NCI-H2196 treated with DMSO at 0.1 percent for 48 hours (cell line): ENCODE measurements at regions not wholly inside any gene's neighbourhood (a gene's known extent, or its start where the extent isn't known, plus 50 kb on each side); places are given as distances from the start of the nearest gene placed in this dataset.

ENCODE experiments used
- DNase-seq: peaks from one replicate; lab custom pipeline; 2025; ENCODE audit not compliant: unreplicated experiment; lab: John Stamatoyannopoulos, UW

DNA sequence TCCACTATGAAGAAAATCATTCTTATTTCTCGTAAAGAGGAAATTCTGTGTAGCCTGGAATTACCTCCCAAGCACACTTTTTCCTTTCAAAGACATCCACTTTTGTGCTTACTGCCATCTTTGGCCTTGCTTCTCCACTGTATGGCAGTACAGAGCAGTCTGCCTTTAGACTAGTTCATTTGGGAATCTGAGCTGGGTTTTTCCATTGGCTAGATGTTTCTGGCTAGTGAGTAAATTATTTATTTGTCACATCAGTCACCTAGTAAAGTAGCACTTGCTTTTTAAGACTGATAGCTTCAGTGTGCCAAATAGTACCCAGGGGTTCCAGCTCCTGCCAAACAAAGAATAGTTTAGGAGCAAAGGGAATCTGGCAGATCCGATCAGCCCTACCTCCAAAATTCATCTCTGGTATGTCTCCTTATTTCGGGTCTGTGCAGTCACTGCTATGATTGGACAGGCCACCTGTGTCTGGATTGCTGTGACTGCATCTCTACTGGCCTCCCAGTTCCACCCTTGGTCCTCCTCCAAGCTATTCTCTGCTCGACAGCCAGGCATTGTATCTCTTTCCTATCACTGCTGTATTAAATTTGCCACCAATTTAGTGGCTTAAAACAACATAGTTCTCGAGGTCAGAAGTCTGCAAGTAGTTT lies 97.6 kb downstream of the NUDT12 start:
- DNase-seq = no peak

DNA sequence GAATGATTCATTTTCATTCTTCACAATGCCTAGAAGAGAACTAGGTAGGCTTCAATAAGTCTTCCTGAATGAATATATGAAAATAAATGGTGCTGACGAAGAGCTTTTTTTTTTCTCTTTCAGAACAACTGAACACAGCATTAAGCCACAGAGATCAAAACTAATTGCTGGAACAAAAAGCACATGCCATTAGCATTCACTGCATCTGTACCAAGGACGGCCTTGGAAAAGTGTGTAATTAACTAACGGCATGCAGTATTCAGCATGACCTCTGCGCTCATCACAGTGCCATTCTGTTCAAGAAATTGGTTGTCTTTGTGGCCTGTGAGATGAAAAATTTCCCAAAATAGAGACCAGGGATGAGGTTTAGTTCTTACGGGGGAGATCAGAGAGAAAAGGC lies 99.3 kb downstream of the NUDT12 start:
- DNase-seq = no peak

DNA sequence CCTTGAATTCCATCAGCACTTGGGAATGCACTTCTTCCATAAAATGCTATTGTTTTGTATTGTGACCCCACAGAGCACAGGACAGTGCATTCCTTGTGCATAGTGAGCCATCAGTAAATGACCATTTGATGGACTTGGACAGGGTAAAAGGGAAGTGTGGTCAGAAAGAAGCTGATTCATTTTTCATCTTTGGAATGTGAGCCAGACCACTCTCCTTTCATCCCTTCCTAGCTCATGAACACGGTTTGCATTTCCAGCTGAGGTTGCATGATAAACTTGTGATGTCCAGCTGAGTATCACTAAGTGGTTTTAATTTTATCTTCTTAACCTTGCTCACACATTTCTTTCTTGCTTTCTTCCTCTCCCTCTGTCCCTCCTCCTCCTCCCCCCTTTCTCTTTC lies 101.3 kb downstream of the NUDT12 start:
- no peak for DNase-seq

DNA sequence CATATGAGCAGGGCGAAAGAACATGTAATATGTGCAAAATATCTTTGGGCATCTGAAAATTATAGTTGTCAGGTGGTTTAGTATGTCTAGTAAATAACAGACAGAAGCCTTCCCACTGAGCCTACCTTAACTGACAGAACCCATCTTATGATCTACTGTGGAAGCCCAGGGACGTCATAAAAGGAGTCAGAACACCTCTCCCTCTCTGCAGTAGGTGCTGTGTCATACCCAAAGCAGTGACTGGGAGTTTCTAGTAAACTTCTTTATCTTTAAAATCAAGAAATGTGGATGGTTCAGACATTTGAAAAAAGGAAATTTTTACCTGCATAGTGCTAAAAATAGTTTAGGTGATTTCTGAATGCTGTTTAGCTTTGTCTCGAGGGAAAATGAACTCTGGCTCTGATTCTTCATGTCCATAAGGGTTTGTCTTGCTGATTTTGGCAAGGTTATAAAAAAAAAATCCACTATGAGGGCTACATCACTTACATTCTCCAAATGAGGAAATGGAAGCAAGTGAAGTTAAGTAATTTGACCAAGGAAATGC lies 104.0 kb downstream of the NUDT12 start:
- DNase-seq = no peak

DNA sequence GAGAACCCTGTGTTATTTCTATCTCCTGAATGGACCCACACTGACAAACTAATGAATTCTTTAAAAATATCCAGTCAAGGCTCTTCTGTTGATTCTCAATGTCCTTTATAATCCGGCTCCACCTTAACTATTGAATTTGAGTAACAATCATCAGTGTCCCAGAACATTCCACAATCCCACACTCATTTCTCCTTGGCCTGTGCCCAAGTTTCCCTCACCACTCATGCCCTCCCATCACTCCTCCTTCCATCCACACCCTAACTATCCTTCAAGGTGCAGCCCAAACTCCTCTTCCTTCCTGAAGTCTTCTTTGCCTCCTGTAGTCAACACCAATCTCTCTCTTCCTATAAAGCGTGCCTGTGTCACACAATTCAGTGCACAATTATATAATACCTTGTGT lies 106.1 kb downstream of the NUDT12 start:
- DNase-seq = no peak

DNA sequence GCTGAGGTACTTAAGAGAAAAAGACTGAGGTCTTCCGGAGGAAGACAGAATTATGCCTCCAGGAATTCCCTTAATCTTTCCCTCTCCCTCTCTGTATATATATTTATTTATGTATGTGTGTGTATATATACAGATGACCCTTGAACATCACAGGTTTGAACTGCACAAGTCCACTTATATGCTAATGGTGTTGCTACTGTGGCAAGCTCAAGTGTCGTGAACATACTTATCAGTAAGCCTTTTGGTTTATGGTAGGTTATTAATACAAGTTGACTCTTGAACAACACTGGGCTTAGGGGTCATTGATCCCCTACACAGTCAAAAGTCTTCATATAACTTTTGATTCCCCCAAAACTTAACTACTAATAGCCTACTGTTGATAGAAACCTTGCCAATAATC lies 106.8 kb downstream of the NUDT12 start:
- DNase-seq = no peak

DNA sequence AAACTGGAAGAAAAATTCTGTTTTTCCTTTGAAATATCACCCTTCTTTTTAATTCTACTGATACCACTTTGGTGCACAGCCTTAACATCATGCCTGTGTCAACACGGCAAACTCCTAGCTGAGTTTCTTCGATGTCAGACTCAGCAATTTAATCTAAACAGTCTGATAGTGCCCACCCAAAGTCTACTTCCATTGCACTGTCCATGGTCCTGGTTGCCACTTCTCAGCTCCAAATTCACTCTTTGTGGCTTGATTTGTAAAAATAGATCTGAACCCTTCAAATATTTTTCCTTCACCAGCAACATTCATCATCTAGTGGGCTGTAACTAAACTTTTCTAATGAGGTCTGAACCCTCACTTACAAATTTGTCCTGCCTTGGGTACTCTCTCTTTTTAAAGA lies 107.8 kb downstream of the NUDT12 start:
- no peak for DNase-seq

DNA sequence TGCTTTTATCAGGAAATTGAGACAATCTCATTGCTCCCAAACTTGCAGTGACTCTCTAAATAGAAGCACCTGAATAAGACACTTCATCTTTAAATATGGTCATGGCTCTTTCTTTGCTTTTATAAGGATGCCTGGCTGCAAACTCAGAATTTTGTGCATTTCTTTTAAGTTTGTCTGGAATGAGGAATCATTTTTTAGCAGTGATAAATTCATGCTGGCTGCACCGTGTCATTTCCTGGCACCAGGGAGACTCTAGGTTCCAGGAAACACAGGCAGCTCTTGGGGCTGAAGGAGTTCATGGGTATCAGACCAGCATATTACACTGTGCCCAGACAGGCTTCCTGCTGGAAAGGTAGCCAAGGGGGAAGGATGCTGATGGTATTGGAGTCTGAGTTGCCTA lies 109.9 kb downstream of the NUDT12 start:
- no peak for DNase-seq

DNA sequence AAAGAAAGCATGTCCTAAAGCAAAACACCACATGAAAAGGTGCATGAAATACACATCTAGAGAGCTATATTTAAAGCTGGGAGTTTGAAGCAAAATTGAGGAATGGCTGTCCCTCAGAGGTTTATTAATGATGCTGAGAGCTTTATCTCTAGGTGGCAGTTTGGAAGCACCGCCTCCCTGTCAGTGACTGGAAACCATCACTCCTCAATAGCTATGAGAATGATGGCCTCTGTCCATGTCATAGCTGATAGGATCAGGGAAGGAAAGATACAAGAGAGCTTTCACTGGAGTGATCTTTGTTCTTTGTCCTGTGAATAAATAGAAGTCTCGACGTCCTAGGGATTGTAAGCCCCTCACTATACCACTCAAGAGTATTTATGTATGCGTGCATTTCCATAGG lies 110.5 kb downstream of the NUDT12 start:
- no peak for DNase-seq

DNA sequence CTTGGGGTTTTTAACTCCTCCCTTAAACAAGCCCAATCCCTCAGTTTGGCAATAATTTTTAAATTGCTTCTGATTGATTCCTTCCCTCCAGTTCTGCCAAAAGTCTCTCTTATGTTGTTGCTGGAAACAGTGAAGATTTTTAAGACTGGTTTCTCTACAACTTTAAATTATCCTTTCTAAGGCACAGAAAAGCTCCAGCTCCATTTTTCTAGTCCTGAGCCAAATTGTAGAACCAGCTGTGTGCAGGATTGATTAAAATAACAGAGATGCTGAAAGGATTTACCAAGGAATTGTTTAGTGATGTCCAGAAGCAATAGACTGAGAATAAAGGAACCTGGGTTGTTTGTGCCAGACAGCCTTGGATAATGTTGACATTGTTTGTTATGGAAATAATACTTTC lies 111.3 kb downstream of the NUDT12 start:
- no peak for DNase-seq

DNA sequence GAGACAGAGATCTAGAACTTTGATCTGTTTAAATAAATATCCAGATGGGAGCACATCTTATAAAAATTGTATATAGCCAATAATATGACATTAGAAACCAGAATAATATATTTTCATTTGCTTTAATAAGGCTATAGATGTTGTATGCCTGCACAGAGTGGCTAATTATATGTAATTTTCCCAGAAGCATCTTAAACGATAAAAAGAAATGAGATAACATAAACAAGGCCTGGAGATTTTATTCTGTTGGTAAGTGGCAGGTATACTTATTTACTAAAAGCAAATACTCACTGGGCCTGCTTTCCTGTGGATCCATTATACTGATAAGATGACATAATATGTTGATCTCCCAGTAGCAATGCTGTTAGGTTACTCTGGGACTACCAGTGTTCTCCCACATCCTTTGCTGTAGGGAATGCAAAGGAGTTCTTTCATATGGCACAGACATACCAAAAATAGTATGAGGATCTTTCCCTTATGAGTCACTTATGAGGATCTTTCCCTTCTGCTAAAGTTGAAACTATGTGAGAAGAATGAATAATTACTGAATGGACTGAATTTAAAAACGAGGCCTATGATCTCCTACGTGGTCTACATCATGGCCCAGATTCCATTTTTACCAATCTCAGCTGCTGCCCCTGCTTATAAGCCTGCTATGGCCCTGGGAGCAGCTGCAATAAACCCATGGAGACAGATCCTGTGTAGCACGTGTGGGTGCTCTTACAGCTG lies 112.1 kb downstream of the NUDT12 start:
- no peak for DNase-seq

DNA sequence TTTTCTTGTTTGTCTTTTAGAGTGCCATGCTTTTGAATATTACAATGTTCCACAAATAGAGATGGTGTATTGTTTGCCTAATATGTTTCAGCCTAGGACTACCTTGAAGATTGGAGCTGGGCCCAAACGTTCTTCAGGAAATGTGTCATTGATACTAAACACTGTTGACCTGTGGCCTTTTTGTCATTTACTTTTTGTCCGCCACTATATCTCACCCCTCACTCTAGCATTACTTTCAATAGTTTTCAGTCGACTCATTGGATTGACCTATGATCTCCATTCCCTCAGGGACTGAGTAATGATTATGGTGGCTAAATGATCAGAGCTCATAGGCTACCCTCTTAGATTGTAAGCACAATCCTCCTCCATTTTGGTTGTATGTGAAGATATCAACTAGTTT lies 115.8 kb downstream of the NUDT12 start:
- no peak for DNase-seq

DNA sequence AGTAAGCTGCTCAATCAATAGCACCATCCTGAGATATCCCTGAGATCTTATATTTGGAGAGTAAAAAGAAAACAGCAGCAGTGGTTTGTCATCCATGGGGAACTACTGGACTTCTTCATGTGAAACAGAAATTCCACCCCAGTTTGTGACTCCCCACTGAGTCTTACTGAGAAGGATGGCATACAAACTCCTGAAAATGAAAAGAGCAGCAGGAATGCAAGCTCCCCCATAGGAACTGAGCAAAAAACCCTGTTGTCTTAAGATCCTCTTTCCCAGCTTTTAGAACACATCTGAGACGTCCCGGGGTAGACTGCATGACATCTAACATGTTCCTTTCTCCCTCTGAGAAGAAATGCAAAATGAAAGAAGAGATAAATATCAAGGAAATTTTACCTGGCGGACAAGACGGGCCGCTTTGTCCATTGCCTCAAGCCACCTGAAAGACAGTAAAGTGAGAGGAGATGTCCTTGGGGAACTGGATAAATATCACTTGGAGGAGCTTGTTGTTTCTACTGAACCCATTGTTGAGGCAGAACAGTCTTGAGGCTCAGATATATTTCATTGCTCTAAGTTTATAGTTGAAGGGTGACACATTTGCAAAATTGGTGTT lies 117.1 kb downstream of the NUDT12 start:
- no peak for DNase-seq

DNA sequence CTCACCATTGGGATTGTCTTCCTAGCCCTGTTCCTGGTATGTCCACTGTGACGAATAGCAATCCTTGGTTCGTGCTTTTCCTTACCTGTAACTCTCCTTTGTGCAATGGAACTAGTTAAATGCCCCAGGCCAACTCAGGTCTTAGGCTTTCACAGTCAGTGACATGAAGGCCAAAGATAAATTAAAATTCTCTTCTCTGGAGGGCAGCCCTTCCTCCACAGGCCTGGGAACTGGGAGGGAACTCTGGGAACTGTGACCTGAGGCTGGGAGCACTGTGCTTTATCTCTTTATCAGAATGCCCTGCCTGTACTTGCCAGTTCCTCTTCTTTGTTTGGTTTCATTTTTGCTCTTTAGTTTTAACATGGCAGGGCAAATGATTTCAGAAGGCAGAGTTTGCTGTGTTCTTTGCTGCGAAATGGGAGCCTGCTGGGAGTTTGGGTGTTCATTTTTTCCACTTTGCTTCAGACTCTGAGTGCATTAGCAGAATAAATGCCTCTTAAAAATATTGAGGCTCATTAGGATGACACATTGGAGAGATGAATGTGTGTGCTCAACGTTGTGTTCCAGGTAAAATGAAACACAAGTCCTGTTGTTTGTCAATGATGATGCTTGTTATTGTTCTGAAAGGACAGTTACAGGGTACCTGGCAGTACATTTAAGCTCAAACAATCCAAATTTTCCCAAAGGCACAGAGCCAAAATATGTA lies 118.1 kb downstream of the NUDT12 start:
- DNase-seq = no peak

DNA sequence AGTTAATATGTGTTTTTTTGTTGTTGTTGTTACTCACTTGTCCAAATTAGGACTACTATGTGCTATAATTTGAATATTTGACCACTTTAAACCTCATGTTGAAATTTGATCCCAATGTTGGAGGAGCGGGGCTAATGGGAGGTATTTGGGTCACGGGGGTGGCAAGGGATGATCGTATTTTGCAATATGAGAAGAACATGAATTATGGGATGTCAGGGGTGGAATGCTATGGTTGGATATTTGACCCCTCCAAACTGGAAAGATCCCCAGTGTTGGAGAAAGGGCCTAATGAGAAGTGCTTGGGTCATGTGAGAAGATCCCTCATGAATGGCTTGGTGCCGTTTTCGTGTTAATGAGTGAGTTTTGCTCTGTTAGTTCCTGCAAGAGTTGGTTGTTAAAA lies 119.8 kb downstream of the NUDT12 start:
- no peak for DNase-seq

DNA sequence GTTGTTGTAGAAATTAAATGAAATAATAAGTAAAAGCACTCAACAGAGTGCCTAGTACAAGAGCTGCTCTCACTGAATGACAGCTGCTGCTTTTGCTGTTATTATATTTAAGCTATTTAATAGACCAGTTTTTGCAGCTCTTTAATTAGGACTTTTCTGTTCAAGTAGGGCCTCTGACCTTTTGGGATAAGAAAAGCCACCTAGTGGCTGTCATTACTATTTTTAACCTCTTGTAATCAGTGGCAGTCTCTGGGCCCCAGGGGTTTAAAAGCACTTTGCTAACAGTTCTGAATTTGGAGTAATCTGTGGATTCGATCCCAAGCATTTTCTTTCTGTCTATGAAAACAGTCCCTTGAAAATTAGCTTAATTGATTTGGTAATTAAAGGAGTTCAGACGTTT lies 121.1 kb downstream of the NUDT12 start:
- DNase-seq = no peak

DNA sequence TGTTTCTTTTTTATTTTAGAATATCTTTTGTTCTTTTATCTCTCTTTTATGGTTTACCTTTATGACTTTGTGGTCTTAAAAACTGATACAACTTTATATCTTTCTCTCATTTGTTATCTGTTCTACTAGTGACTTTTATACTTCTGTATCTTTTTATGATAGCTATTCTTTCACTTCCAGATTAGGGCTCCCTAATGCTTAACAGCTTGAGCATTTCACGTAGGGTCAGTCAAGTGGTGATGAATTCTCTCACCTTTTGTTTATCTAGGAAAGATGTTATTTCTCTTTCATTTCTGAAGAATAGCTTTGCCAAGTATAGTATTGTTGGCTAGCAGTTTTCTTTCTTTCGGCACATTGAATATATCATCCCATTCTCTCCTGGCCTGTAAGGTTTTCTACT lies 123.6 kb downstream of the NUDT12 start:
- no peak for DNase-seq

DNA sequence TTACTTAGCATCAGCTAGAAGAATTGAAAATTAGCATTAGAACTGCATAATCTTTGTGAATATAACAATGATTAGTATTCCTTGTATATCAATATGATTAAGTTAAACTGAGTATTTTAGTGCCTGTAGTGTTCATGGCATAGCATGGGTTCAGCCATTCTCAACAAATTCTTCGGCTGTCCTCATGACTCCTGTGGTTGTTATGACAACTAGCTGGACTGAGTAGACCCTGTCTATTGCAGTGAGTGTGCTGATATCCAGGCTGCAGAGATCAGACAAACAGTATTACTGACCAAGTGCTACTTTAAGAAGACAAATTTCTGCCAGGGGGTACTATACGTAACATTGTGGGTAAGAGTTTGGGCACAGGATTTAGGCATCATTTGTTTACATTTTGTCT lies 125.9 kb downstream of the NUDT12 start:
- DNase-seq = no peak

DNA sequence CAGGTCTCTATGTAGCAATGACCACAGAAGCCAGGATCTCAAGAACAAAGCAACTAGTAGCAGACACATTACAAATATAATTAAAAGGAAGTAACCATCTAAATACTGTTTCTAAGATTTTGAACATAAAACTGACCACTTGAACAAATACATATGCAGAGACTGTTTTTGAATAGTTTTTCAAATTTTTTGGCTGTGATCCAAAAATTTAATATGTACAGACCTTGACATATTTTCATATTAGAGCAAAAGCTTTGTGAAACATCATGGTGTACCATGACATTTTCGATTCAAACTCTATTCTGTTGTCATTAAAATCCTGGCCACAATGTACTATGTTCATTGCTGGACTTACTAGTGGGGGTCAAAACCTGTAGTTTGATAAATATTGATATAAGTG lies 126.5 kb downstream of the NUDT12 start:
- DNase-seq = no peak

DNA sequence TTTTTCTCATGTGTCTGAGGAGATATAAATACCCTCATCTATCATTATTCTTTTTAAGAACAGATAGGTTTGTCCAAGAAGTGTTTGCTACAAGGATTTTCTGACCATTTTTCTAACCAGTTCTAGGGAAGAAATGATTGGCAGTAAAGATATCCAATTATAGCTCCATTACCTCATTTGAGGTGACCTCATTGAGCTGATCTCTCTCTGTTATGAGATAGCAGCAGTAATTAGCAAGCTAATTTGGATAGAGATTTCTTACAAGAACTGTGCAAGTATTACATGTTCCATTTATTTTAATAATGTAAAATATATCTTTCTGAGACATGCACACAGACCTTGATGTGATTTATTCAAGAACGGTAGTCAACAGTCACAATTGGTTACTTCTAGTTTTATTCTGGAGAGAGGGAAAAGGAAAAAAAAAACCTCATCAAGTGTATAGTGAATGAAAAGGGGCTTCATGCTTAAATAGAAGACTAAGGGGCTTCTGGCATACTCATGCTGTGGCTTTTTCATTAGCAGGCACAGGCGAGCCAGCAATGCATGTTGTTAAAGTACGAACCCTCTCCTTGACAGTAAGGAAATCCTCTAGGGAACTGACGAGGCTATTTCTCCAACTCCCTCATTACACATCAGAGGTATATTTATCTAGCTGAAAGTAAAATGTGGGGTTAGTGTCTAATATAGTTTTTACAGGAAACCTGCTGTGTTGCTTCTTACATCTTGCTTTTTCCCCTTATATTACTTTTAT lies 127.3 kb downstream of the NUDT12 start:
- DNase-seq = no peak

DNA sequence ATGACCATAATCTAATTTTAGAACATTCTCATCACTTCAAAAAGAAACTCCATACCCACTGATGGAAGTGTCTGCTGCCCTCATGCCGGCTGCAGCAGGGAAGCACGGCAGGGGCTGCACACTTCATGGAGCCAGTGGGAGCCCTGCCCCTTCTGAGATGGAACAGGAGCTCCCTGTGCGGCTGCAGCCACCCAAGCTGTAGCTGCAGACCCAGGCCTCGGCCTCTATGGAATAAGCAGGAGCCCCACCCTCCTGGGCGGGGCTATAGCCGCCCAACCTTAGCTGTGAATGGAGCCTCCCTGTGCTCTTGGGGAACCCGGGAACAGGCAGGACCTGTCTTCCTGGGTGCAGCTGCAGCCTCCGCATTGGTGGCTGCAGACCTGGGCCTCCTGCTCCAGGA lies 128.5 kb downstream of the NUDT12 start:
- no peak for DNase-seq
